NCI-H69 (cell line): ENCODE measurements at regions not wholly inside any gene's neighbourhood (a gene's known extent, or its start where the extent isn't known, plus 50 kb on each side); places are given as distances from the start of the nearest gene placed in this dataset.

Experiments
- DNase-seq: peaks from one replicate; lab custom pipeline; 2025; lab: John Stamatoyannopoulos, UW

DNA sequence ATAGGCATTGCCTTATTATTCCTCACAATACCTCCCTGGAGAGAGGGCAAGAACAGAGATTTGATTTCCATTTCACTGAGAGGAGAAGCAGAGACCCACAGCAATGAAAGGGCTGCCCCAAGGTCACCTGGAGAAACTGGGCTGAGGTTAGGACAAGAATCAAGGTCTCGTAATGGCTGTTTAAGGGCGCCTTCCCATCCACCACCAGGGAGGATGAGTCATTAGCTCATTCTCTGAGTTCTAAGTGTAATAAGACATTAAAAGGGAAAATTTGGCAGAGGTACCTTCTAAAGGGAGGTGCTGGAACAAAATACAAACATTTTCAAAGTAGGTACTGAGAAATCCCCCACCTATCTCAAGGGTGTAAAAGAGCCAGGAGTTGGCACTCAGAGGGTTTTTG lies 52.6 kb upstream of the TCERG1 start:
- no peak for DNase-seq

DNA sequence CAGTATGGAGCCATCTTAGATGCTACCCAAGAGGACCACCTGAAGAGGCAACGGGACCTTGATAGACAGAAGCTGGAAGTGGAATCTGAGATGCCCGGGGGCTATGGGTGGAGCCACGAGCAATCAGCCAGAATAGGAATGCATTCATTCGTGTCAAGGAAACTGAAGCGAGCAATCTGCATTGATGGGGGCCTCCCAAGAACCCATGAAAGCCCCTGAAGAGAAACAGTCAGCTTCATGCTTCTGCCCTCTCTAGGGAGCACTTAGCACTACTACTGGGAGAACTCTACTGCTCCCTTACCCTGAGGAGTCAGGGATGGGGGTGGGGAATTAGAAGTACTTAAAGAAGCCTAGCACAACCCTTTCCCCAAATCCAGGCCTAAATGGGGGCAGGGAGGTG lies 51.9 kb upstream of the TCERG1 start:
- peak; percentile 39 for DNase-seq
